ENCODE measurements at regions not wholly inside any gene's neighbourhood (a gene's known extent, or its start where the extent isn't known, plus 50 kb on each side); places are given as distances from the start of the nearest gene placed in this dataset.

GRCh38 chr9:13735181-13735580, 455.7 kb upstream of the MPDZ start:
- H3K27me3 ChIP-seq: no peaks in the 10 kb centered on the region
- H3K36me3 ChIP-seq: no peaks in the 10 kb centered on the region
- no peak for DNase-seq
- no peaks in the 10 kb centered on the region for H3K4me1 ChIP-seq
- H3K27ac ChIP-seq: no peak overlapping the region
- no peak for TF ChIP-seq POLR2A (IDR thresholded peaks at IDR 0.05)
- no peak for TF ChIP-seq CTCF (IDR thresholded peaks at IDR 0.05)
- intact Hi-C loops (cut with DNase I): no loop called here
- H3K9me3 ChIP-seq: no peaks in the 10 kb centered on the region
- H3K4me3 ChIP-seq (replicated peaks in 1 of 3): no peak overlapping the region
- 88 to 90% methylated on average over 5 of the region's 5 CpGs for WGBS, 2 donors

- intact Hi-C loops (cut with DNase I): no loop called here
- H3K9me3 ChIP-seq: no peaks in the 10 kb centered on the region
- H3K27ac ChIP-seq: no peak overlapping the region
- H3K36me3 ChIP-seq: no peaks in the 10 kb centered on the region
- H3K4me3 ChIP-seq (replicated peaks in 1 of 3): no peak overlapping the region
- DNase-seq: no peak
- H3K4me1 ChIP-seq: no peaks in the 10 kb centered on the region
- 79 to 81% methylated on average over 3 of the region's 3 CpGs for WGBS, 2 donors
- H3K27me3 ChIP-seq: no peaks in the 10 kb centered on the region
- TF ChIP-seq CTCF (IDR thresholded peaks at IDR 0.05): no peak
- no peak for TF ChIP-seq POLR2A (IDR thresholded peaks at IDR 0.05)
Observed at GRCh38 chr9:13734601-13735000, 455.1 kb upstream of the MPDZ start.

GRCh38 chr9:13732290-13732689, 452.8 kb upstream of the MPDZ start:
- H3K27me3 ChIP-seq: no peaks in the 10 kb centered on the region
- H3K4me3 ChIP-seq (replicated peaks in 1 of 3): no peak overlapping the region
- H3K4me1 ChIP-seq: no peaks in the 10 kb centered on the region
- intact Hi-C loops (cut with DNase I): no loop called here
- H3K27ac ChIP-seq: no peak overlapping the region
- no peak for TF ChIP-seq CTCF (IDR thresholded peaks at IDR 0.05)
- no peak for TF ChIP-seq POLR2A (IDR thresholded peaks at IDR 0.05)
- H3K36me3 ChIP-seq: no peaks in the 10 kb centered on the region
- H3K9me3 ChIP-seq: no peaks in the 10 kb centered on the region
- DNase-seq: no peak

DNA sequence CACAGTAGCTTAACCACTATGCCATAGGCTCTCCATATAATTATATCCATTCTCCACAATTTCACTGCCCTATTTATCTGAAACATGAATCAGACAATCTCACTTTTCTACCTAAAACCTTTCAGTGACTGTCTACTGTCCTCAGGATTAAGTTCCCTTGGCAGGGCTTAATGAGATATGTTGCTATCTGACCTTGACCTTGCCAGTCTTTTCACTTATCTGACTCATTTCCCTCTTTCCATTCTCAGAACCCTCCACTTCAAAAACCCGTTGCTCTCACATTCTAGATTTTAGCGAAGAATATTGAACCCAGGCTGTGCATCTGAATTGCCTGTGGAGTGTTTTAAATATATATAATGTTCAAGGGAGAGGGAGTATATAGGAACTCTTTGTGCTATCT, 452.1 kb upstream of the MPDZ start:
- TF ChIP-seq POLR2A (IDR thresholded peaks at IDR 0.05) (no peak), CTCF (IDR thresholded peaks at IDR 0.05) (no peak)
- WGBS, 2 donors: 0 to 97% methylated on average over 2 of the region's 2 CpGs
- no peak for DNase-seq
- Histone ChIP-seq H3K27me3 (no peaks in the 10 kb centered on the region), H3K36me3 (no peaks in the 10 kb centered on the region), H3K27ac (no peak overlapping the region), H3K9me3 (no peaks in the 10 kb centered on the region), H3K4me3 (replicated peaks in 1 of 3) (no peak overlapping the region), H3K4me1 (no peaks in the 10 kb centered on the region)
- intact Hi-C loops (cut with DNase I): no loop called here

- Histone ChIP-seq H3K9me3 (no peaks in the 10 kb centered on the region), H3K27me3 (no peaks in the 10 kb centered on the region), H3K27ac (no peak overlapping the region), H3K36me3 (no peaks in the 10 kb centered on the region), H3K4me1 (no peaks in the 10 kb centered on the region), H3K4me3 (replicated peaks in 1 of 3) (no peak overlapping the region)
- no peak for DNase-seq
- no peak for TF ChIP-seq POLR2A (IDR thresholded peaks at IDR 0.05)
- TF ChIP-seq CTCF (IDR thresholded peaks at IDR 0.05): no peak
- intact Hi-C loops (cut with DNase I): no loop called here
- 89 to 91% methylated on average over 2 of the region's 2 CpGs for WGBS, 2 donors
Observed at GRCh38 chr9:13729955-13730354, 450.5 kb upstream of the MPDZ start.

Measured in thyroid gland (tissue), 4 donors.